ENCODE measurements at regions not wholly inside any gene's neighbourhood (a gene's known extent, or its start where the extent isn't known, plus 50 kb on each side); places are given as distances from the start of the nearest gene placed in this dataset.

- TF ChIP-seq BCL11A (IDR thresholded peaks at IDR 0.05; ENCODE audit: low read depth in 2 of 2, low read length in 2 of 2) (no peak), KDM5A (IDR thresholded peaks at IDR 0.05; ENCODE audit: low read length) (no peak), SRF (IDR thresholded peaks at IDR 0.05; ENCODE audit: low read depth, low read length) (no peak), BRCA1 (IDR thresholded peaks at IDR 0.05; ENCODE audit: low read depth, low read length) (no peak), CTBP2 (IDR thresholded peaks at IDR 0.05; ENCODE audit: borderline replicate concordance, insufficient read depth, insufficient read length, low read length) (no peak), CEBPB (IDR thresholded peaks at IDR 0.05; ENCODE audit: low read depth, low read length) (no peak), CBX8 (IDR thresholded peaks at IDR 0.05; ENCODE audit: borderline replicate concordance, low read depth, low read length) (no peak)
Observed at GRCh38 chr11:104823657-104824056, 74.6 kb downstream of the CASP12 start (continued).

Measured in H1 (cell line).